Endothelial cell of umbilical vein (primary cell): ENCODE measurements at regions not wholly inside any gene's neighbourhood (a gene's known extent, or its start where the extent isn't known, plus 50 kb on each side); places are given as distances from the start of the nearest gene placed in this dataset.

ENCODE experiments used
- BruUV-seq: library from RNA; stranded (reverse); fragments of 400-500 nt; replicated peaks from 2 replicates; lab custom pipeline; 2021; lab: Mats Ljungman, UMichigan
- CTCF ChIA-PET: fragments of 300-600, 350-600 bp; sonication (Branson Sonifier 250); formaldehyde crosslinking; loops from one replicate; lab custom pipeline; 2021; ENCODE audit warnings: antibody characterized with exemption, inconsistent platforms; lab: Charles Lee
- POLR2A ChIA-PET: fragments of 300-600, 350-600 bp; sonication (Branson Sonifier 250); formaldehyde crosslinking; loops from one replicate; lab custom pipeline; 2021; ENCODE audit warnings: antibody characterized with exemption, inconsistent platforms; lab: Charles Lee
- DNase-seq: peaks from one replicate; pipeline ENCODE4 v3.0.0-alpha.2; 2011; ENCODE audit warnings: low read depth, low spot score
- FAIRE-seq: peaks from 2 replicates; lab custom pipeline; 2011; peaks lifted over from hg19 to GRCh38; lab: Jason Lieb, UNC
- H2AFZ ChIP-seq: 2 replicates; pipeline ENCODE4 v1.6.0; 2012; ENCODE audit warnings: low read depth, low read length, control low read depth, inconsistent platforms
- H3K27ac ChIP-seq: 2 replicates; pipeline ENCODE4 v1.5.1; 2011; ENCODE audit warnings: low read depth, mild to moderate bottlenecking, control low read depth, low read length, moderate library complexity; ENCODE audit not compliant: insufficient read depth
- H3K27me3 ChIP-seq, 2 experiments: 2 replicates each; pipeline versions ENCODE4 v1.6.0 to v1.6.1; 2011; ENCODE audit warnings: low read length in 2 of 2, mixed read lengths in 1 of 2; ENCODE audit not compliant: control insufficient read depth in 2 of 2, insufficient read depth in 2 of 2
- H3K36me3 ChIP-seq, 2 experiments: 2 replicates in 1 of 2; 3 replicates in 1 of 2; pipeline ENCODE4 v1.5.1; 2011; ENCODE audit warnings: low read length in 2 of 2, mild to moderate bottlenecking in 1 of 2, moderate library complexity in 1 of 2; ENCODE audit not compliant: control insufficient read depth in 2 of 2, insufficient read depth in 2 of 2; ENCODE audit errors: extremely low read depth in 1 of 2
- H3K4me1 ChIP-seq: 3 replicates; pipeline ENCODE4 v1.5.1; 2011; ENCODE audit warnings: mild to moderate bottlenecking, low read length; ENCODE audit not compliant: control insufficient read depth, insufficient read depth; ENCODE audit errors: extremely low read depth
- H3K4me2 ChIP-seq: 2 replicates; pipeline ENCODE4 v1.6.1; 2011; ENCODE audit warnings: low read length, control low read depth, mixed read lengths; ENCODE audit not compliant: insufficient read depth
- H3K4me3 ChIP-seq, 3 experiments: fragments of 200-600 bp in 1 of 3; sonication (generic), shearing (Covaris generic) in 1 of 3; replicated peaks in 1 of 3; 2 replicates each; pipeline ENCODE4 v1.5.1; 2011 to 2016; ENCODE audit warnings: control low read depth in 3 of 3, low read length in 3 of 3, mild to moderate bottlenecking in 2 of 3, inconsistent platforms in 1 of 3, low read depth in 1 of 3, moderate library complexity in 1 of 3; ENCODE audit not compliant: insufficient read depth in 1 of 3
- H3K79me2 ChIP-seq: 2 replicates; pipeline ENCODE4 v1.6.0; 2012; ENCODE audit warnings: low read length, inconsistent platforms; ENCODE audit not compliant: control insufficient read depth, insufficient read depth
- H3K9ac ChIP-seq: replicated peaks from 2 replicates; pipeline ENCODE3; 2011; ENCODE audit warnings: low read length, control low read depth; ENCODE audit not compliant: insufficient read depth; ENCODE audit errors: extremely low read depth
- H3K9me1 ChIP-seq: replicated peaks from 3 replicates; pipeline ENCODE4 v1.6.0; 2011; ENCODE audit warnings: mild to moderate bottlenecking, low read length; ENCODE audit not compliant: control insufficient read depth, insufficient read depth; ENCODE audit errors: extremely low read depth
- H3K9me3 ChIP-seq: replicated peaks from 2 replicates; pipeline ENCODE4 v1.5.1; 2012; ENCODE audit warnings: low read length, inconsistent platforms; ENCODE audit not compliant: control insufficient read depth, insufficient read depth
- H4K20me1 ChIP-seq: replicated peaks from 2 replicates; pipeline ENCODE3; 2011; ENCODE audit warnings: mild to moderate bottlenecking, low read length; ENCODE audit not compliant: control insufficient read depth, insufficient read depth; ENCODE audit errors: extremely low read depth
- EZH2 ChIP-seq: IDR thresholded peaks from 2 replicates; pipeline ENCODE4 v1.6.1; 2012; ENCODE audit warnings: borderline replicate concordance, low read depth, mild to moderate bottlenecking, moderate library complexity, low read length, inconsistent platforms; ENCODE audit not compliant: severe bottlenecking
- FOS ChIP-seq: IDR thresholded peaks from 2 replicates; pipeline ENCODE4 v1.6.1; 2011; ENCODE audit warnings: mild to moderate bottlenecking, low read length, moderate library complexity, borderline replicate concordance; ENCODE audit not compliant: insufficient read depth
- GATA2 ChIP-seq: IDR thresholded peaks from 2 replicates; pipeline ENCODE4 v1.7.0; 2011; ENCODE audit warnings: low read depth, mild to moderate bottlenecking, moderate library complexity, mixed read lengths, low read length; ENCODE audit not compliant: insufficient read length, insufficient read depth
- MYC ChIP-seq: IDR thresholded peaks from one replicate; pipeline ENCODE4 v1.6.1; 2011; ENCODE audit warnings: mild to moderate bottlenecking, low read depth, low read length
- POLR2A ChIP-seq: IDR thresholded peaks from 2 replicates; pipeline ENCODE4 v1.6.1; 2012; ENCODE audit warnings: low read depth, mild to moderate bottlenecking, control low read depth, low read length
- POLR2AphosphoS5 ChIP-seq: IDR thresholded peaks from 2 replicates; pipeline ENCODE4 v1.6.1; 2012; ENCODE audit warnings: low read depth, mild to moderate bottlenecking, control low read depth, low read length, moderate library complexity; ENCODE audit not compliant: insufficient read depth
- dilution Hi-C: fragments of 300-500 bp; cut with MboI; formaldehyde crosslinking; loops from one replicate; pipeline ENCODE4 v1.15.0; 2019; ENCODE audit warnings: low sequenced_read_pairs; ENCODE audit not compliant: extremely low pct_ligation_motif_present
- intact Hi-C: fragments of 100-400 bp; cut with micrococcal nuclease; formaldehyde crosslinking; loops from one replicate; pipeline ENCODE4 v1.10.0; 2022
- TF ChIP-seq, protein P1 (sequence below), 2 donors: IDR thresholded peaks; 1 replicate in 1 of 2; 2 replicates in 1 of 2; pipeline ENCODE4 v1.5.1; 2011; ENCODE audit warnings: low read length in 2 of 2, mild to moderate bottlenecking in 2 of 2, moderate library complexity in 2 of 2, control low read depth in 1 of 2, inconsistent platforms in 1 of 2, low read depth in 1 of 2; ENCODE audit not compliant: insufficient read depth in 1 of 2; ENCODE audit errors: extremely low read depth in 1 of 2

DNA sequence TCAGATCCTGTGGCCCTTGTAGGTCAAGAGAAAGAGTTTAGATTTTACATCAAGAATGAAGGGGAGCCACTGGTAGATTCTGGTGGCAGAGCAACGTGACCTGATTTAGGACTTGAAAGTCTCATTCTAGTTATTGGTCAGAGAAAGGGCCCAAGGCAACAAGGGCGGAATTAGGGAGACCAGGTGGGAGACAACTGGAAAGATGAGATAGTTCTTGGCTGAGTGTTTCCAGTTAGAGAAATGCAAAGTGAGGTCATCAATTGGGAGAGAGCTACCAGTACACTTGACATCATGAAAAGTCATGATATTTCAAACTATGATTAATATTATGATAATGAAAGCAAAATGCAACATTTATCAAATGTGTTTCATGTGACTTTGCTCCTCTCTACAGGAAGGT, 147.2 kb upstream of the FAM20A start:
- TF ChIP-seq POLR2AphosphoS5 = no peak
- TF ChIP-seq EZH2 = no peak
- no peak for TF ChIP-seq FOS
- TF ChIP-seq POLR2A = no peak
- TF ChIP-seq GATA2 = no peak

DNA sequence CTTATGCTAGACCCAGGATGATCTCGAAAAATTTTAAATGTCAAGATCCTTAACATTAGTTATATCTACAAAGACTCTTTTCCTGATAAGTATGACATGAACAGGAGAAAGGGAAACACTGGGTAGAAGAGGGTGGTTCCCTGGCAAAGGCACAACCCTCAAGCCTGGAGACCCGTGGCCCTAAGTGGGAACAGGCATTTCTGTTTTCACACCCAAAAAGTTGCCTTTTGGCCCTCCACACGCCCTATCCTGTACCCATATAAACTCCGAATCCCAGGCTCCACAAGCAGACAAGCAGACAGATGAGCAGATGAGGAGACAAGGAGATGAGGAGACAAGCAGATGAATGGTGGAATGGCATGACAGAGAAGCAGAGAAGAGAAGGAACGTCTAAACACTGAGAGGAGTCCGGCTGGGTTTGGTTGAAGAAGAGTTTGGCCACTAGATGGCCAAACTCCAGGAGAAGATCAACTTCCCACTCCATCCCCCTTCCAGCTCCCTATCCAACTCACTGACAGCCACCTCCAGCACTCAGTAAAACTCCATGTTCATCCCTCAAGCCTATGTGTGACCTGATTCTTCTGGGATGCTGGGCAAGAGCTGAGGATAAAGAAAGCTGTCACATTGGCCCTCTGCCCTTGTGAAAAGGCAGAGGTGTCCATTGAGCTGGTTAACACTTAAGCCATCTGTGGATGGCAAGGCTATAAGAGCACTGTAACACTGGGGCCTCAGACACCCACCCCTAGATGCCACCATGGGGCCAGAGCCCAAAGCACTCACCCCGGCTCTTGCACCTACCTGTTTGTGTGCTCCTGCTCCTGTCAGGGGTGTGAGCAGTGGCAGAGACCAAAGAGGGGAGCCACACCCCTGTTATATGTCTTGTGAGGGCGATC, 139.6 kb upstream of the FAM20A start:
- H3K9me3 ChIP-seq = no peaks in the 10 kb centered on the region
- H3K9me1 ChIP-seq = no peaks in the 10 kb centered on the region
- TF ChIP-seq FOS (no peak), MYC (no peak), GATA2 (no peak)
- TF ChIP-seq, protein P1, sequence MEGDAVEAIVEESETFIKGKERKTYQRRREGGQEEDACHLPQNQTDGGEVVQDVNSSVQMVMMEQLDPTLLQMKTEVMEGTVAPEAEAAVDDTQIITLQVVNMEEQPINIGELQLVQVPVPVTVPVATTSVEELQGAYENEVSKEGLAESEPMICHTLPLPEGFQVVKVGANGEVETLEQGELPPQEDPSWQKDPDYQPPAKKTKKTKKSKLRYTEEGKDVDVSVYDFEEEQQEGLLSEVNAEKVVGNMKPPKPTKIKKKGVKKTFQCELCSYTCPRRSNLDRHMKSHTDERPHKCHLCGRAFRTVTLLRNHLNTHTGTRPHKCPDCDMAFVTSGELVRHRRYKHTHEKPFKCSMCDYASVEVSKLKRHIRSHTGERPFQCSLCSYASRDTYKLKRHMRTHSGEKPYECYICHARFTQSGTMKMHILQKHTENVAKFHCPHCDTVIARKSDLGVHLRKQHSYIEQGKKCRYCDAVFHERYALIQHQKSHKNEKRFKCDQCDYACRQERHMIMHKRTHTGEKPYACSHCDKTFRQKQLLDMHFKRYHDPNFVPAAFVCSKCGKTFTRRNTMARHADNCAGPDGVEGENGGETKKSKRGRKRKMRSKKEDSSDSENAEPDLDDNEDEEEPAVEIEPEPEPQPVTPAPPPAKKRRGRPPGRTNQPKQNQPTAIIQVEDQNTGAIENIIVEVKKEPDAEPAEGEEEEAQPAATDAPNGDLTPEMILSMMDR (IDR thresholded peaks at IDR 0.05; ENCODE audit: extremely low read depth in 1 of 2, insufficient read depth in 1 of 2, low read depth in 1 of 2, low read length in 2 of 2) = no peak
- dilution Hi-C loops = no loop called here
- H3K27ac ChIP-seq = no peak overlapping the region
- DNase-seq (no peak), FAIRE-seq (no peak)
- no peaks in the 10 kb centered on the region for H4K20me1 ChIP-seq
- no peaks in the 10 kb centered on the region for H3K4me1 ChIP-seq
- H3K4me2 ChIP-seq = no peak overlapping the region
- intact Hi-C loops = no loop called here
- no peaks in the 10 kb centered on the region for H3K79me2 ChIP-seq
- H3K4me3 ChIP-seq = no peak overlapping the region
- no TSS peak for BruUV-seq
- no peaks in the 10 kb centered on the region for H3K36me3 ChIP-seq
- ChIA-PET CTCF (interaction anchor here (0.6 kb wide), 1 partner anchor 610 kb away, joined by 3 read pairs; no protein-coding TSS in a partner anchor), POLR2A (no interaction called here)
- H3K9ac ChIP-seq = no peak overlapping the region
- no peaks in the 10 kb centered on the region for H3K27me3 ChIP-seq
- H2AFZ ChIP-seq = no peak overlapping the region

More for the DNA sequence above, 147.2 kb upstream of the FAM20A start:
- Histone ChIP-seq H3K79me2 (no peaks in the 10 kb centered on the region), H3K9ac (no peak overlapping the region), H3K27me3 (no peaks in the 10 kb centered on the region), H3K36me3 (no peaks in the 10 kb centered on the region), H3K27ac (no peak overlapping the region), H3K9me1 (no peaks in the 10 kb centered on the region), H3K9me3 (no peaks in the 10 kb centered on the region), H3K4me3 (no peak overlapping the region), H4K20me1 (no peaks in the 10 kb centered on the region), H3K4me2 (no peak overlapping the region), H2AFZ (no peak overlapping the region), H3K4me1 (no peaks in the 10 kb centered on the region)
- DNase-seq (no peak), FAIRE-seq (no peak)
- dilution Hi-C loops = no loop called here
- POLR2A ChIA-PET = no interaction called here
- BruUV-seq = no TSS peak
- intact Hi-C loops = no loop called here
- CTCF ChIA-PET = no interaction called here
